GM12878 (cell line): ENCODE measurements at regions not wholly inside any gene's neighbourhood (a gene's known extent, or its start where the extent isn't known, plus 50 kb on each side); places are given as distances from the start of the nearest gene placed in this dataset.

Experiments
- ATAC-seq: fragments of 200-7000 bp; cut with Tn5 transposase; 3 replicates; pipeline ENCODE4 v1.9.1; 2020; ENCODE audit warnings: mild to moderate bottlenecking, moderate library complexity
- BruUV-seq: library from RNA; stranded (reverse); fragments of 400-500 nt; replicated peaks from 2 replicates; lab custom pipeline; 2021; lab: Mats Ljungman, UMichigan
- CTCF ChIA-PET: fragments of 300-600 bp; sonication (Branson Sonifier 250); formaldehyde crosslinking; extraction: SDS; loops from one replicate; lab custom pipeline; 2021; ENCODE audit warnings: inconsistent platforms; lab: Yijun Ruan, JAX
- POLR2A ChIA-PET: fragments of 350-600 bp; formaldehyde crosslinking; extraction: SDS; loops from one replicate; lab custom pipeline; 2021; ENCODE audit warnings: inconsistent platforms; lab: Charles Lee
- RAD21 ChIA-PET: fragments of 300-600 bp; sonication (Branson Sonifier 250); formaldehyde crosslinking; loops from one replicate; lab custom pipeline; 2023; ENCODE audit warnings: antibody characterized with exemption; ENCODE audit not compliant: unreplicated experiment; lab: Charles Lee
- SMC1A ChIA-PET: fragments of 300-600 bp; sonication (Branson Sonifier 250); formaldehyde crosslinking; loops from one replicate; lab custom pipeline; 2023; ENCODE audit not compliant: unreplicated experiment, uncharacterized antibody; lab: Charles Lee
- DNase-seq: peaks from one replicate; pipeline ENCODE4 v3.0.0-alpha.2; 2011; ENCODE audit warnings: low read depth, low spot score
- FAIRE-seq: peaks from 3 replicates; lab custom pipeline; 2011; peaks lifted over from hg19 to GRCh38; lab: Jason Lieb, UNC
- H2AFZ ChIP-seq: 2 replicates; pipeline ENCODE4 v1.6.0; 2011; ENCODE audit warnings: low read depth, low read length, control low read depth; ENCODE audit not compliant: control insufficient read depth
- H3K27ac ChIP-seq: 2 replicates; pipeline ENCODE4 v1.5.1; 2011; ENCODE audit warnings: control low read depth; ENCODE audit not compliant: control insufficient read depth, insufficient read depth
- H3K27me3 ChIP-seq, 2 experiments: replicated peaks in 1 of 2; 2 replicates each; pipeline versions ENCODE4 v1.6.0 to v1.6.1; 2011; ENCODE audit warnings: low read length in 1 of 2; ENCODE audit not compliant: control insufficient read depth in 2 of 2, insufficient read depth in 2 of 2
- H3K36me3 ChIP-seq, 2 experiments: 2 replicates each; pipeline ENCODE4 v1.5.1; 2011; ENCODE audit warnings: low read length in 1 of 2; ENCODE audit not compliant: control insufficient read depth in 2 of 2, insufficient read depth in 2 of 2
- H3K4me1 ChIP-seq: 2 replicates; pipeline ENCODE4 v1.6.1; 2011; ENCODE audit warnings: mild to moderate bottlenecking, low read length, moderate library complexity, mixed read lengths; ENCODE audit not compliant: control insufficient read depth, insufficient read depth
- H3K4me2 ChIP-seq: 2 replicates; pipeline ENCODE4 v1.6.0; 2011; ENCODE audit warnings: control low read depth; ENCODE audit not compliant: control insufficient read depth, insufficient read depth
- H3K4me3 ChIP-seq: fragments of 200-600 bp; sonication (generic); 2 replicates; pipeline ENCODE4 v1.5.1; 2016
- H3K79me2 ChIP-seq: 2 replicates; pipeline ENCODE4 v1.6.0; 2011; ENCODE audit warnings: low read length; ENCODE audit not compliant: control insufficient read depth, insufficient read depth
- H3K9ac ChIP-seq: 2 replicates; pipeline ENCODE4 v1.8.0; 2011; ENCODE audit warnings: low read length, control low read depth, mixed read lengths; ENCODE audit not compliant: control insufficient read depth, insufficient read depth
- H3K9me3 ChIP-seq: replicated peaks from 3 replicates; pipeline ENCODE4 v1.5.1; 2011; ENCODE audit warnings: mild to moderate bottlenecking, low read length; ENCODE audit not compliant: control insufficient read depth, insufficient read depth
- H4K20me1 ChIP-seq: 2 replicates; pipeline ENCODE4 v1.6.0; 2011; ENCODE audit not compliant: control insufficient read depth, insufficient read depth
- ETV6 ChIP-seq, 2 experiments: fragments of 450-650 bp in 1 of 2; IDR thresholded peaks in 1 of 2; conservative IDR thresholded peaks in 1 of 2; 2 replicates each; pipeline ENCODE4 v1.6.1; 2014; ENCODE audit warnings: antibody characterized with exemption in 1 of 2, borderline replicate concordance in 1 of 2, low read depth in 1 of 2, mild to moderate bottlenecking in 1 of 2, moderate library complexity in 1 of 2
- TARDBP ChIP-seq: IDR thresholded peaks from 2 replicates; pipeline ENCODE4 v1.6.1; 2016; ENCODE audit warnings: borderline replicate concordance
- WGBS: methylation state at CpG from one replicate; pipeline ENCODE4 v1.1.6; 2016; ENCODE audit warnings: low lambda C conversion rate; ENCODE audit not compliant: insufficient replicate concordance, insufficient coverage; ENCODE audit errors: missing lambda C conversion rate; 5-methylcytosine and 5-hydroxymethylcytosine counted together
- in situ Hi-C: fragments of 300-500 bp; cut with MboI; formaldehyde crosslinking; loops from 9 replicates; pipeline ENCODE4 v1.14.3; 2018; ENCODE audit warnings: mixed read lengths
- intact Hi-C: fragments of 100-400 bp; cut with micrococcal nuclease; formaldehyde crosslinking; loops from one replicate; pipeline ENCODE4 v1.14.2; 2022; ENCODE audit not compliant: unreplicated experiment
- TF ChIP-seq, protein P1 (sequence below): IDR thresholded peaks from 2 replicates; pipeline ENCODE4 v1.6.1; 2012; ENCODE audit warnings: low read depth, low read length, improper control_type of control experiment

DNA sequence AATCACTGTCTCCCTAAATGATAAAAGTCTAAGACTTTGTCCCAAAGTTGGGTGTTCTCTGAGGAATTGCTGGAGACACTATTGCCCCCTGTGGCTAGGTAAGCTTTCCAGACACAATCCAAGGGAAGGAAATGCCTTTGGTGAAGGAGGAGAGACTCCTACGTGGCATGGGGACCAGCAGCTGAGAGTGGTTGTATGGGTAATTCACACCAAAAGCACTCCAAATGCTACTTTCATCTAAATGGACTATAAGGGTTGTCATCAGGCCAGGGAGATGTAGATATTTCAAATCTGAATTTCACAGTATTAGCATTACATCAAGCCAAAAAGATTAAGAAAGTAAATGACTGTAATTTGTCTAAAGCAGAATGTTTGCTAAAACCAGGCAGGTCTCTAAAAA is 400.8 kb upstream of the THBS1 start:
- SMC1A ChIA-PET = no interaction called here
- intact Hi-C loops = no loop called here
- in situ Hi-C loops = no loop called here

DNA sequence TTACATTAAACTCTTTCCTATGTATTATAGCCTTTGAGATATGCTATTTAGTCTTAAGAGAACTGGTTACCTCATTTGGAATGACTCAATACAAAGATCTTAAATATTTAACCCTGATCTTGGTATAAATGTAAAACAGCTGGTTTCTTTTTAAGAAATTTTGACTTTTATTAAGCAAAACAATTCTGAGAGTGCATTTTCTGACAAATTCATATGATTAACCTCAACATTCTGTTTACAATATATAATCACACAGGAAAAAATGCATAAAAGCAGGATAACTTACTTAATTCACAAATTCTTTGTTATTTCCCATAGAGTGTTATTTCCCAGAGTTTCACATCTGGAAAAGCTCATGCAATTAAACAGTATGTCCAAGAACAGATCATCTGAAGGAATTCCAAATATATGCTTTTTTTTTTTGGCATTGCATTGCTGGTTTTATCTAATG is 400.4 kb upstream of the THBS1 start:
- no peak overlapping the region for H3K4me2 ChIP-seq
- H3K9ac ChIP-seq = no peak overlapping the region
- no peaks in the 10 kb centered on the region for H3K9me3 ChIP-seq
- ChIA-PET SMC1A (interaction anchor here (0.6 kb wide), 1 partner anchor 329 kb away, joined by 3 read pairs; no protein-coding TSS in a partner anchor), POLR2A (no interaction called here), RAD21 (no interaction called here), CTCF (no interaction called here)
- no peak overlapping the region for H3K4me3 ChIP-seq
- BruUV-seq = no TSS peak
- TF ChIP-seq, protein P1, sequence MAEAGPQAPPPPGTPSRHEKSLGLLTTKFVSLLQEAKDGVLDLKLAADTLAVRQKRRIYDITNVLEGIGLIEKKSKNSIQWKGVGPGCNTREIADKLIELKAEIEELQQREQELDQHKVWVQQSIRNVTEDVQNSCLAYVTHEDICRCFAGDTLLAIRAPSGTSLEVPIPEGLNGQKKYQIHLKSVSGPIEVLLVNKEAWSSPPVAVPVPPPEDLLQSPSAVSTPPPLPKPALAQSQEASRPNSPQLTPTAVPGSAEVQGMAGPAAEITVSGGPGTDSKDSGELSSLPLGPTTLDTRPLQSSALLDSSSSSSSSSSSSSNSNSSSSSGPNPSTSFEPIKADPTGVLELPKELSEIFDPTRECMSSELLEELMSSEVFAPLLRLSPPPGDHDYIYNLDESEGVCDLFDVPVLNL = no peak
- TF ChIP-seq TARDBP = no peak
- H3K36me3 ChIP-seq = no peaks in the 10 kb centered on the region
- in situ Hi-C loops = no loop called here
- H3K79me2 ChIP-seq = no peaks in the 10 kb centered on the region
- no peak for FAIRE-seq
- no peak for DNase-seq
- no peaks in the 10 kb centered on the region for H4K20me1 ChIP-seq
- no peak overlapping the region for H2AFZ ChIP-seq
- H3K27ac ChIP-seq = no peak overlapping the region
- no peak for ATAC-seq
- no peaks in the 10 kb centered on the region for H3K4me1 ChIP-seq
- intact Hi-C loops = no loop called here
- no peaks in the 10 kb centered on the region; a peak in 1 of 4 replicates for H3K27me3 ChIP-seq

More for the DNA sequence above, 400.8 kb upstream of the THBS1 start:
- TF ChIP-seq ETV6 (conservative IDR thresholded peaks at IDR 0.05 in 1 of 2, IDR thresholded peaks at IDR 0.05 in 1 of 2; ENCODE audit: borderline replicate concordance in 1 of 2, low read depth in 1 of 2) = no peak
- BruUV-seq = no TSS peak
- POLR2A ChIA-PET = no interaction called here
- DNase-seq (no peak), ATAC-seq (no peak), FAIRE-seq (no peak)
- RAD21 ChIA-PET = no interaction called here
- no peak overlapping the region for H3K4me2 ChIP-seq
- H3K36me3 ChIP-seq = no peaks in the 10 kb centered on the region
- no peak overlapping the region for H2AFZ ChIP-seq
- no peaks in the 10 kb centered on the region for H3K4me1 ChIP-seq
- H3K79me2 ChIP-seq = no peaks in the 10 kb centered on the region
- no peaks in the 10 kb centered on the region for H3K27me3 ChIP-seq
- no peaks in the 10 kb centered on the region for H3K9me3 ChIP-seq
- no peak overlapping the region for H3K27ac ChIP-seq
- no peak overlapping the region for H3K9ac ChIP-seq
- CTCF ChIA-PET = no interaction called here
- no peaks in the 10 kb centered on the region for H4K20me1 ChIP-seq
- no peak overlapping the region for H3K4me3 ChIP-seq
- 0% methylated on average over 1 of the region's 1 CpG for WGBS
